ENCODE measurements at regions not wholly inside any gene's neighbourhood (a gene's known extent, or its start where the extent isn't known, plus 50 kb on each side); places are given as distances from the start of the nearest gene placed in this dataset.
A peak's percentile ranks its signal among the peaks of the same experiment; 100 is the strongest.

DNA sequence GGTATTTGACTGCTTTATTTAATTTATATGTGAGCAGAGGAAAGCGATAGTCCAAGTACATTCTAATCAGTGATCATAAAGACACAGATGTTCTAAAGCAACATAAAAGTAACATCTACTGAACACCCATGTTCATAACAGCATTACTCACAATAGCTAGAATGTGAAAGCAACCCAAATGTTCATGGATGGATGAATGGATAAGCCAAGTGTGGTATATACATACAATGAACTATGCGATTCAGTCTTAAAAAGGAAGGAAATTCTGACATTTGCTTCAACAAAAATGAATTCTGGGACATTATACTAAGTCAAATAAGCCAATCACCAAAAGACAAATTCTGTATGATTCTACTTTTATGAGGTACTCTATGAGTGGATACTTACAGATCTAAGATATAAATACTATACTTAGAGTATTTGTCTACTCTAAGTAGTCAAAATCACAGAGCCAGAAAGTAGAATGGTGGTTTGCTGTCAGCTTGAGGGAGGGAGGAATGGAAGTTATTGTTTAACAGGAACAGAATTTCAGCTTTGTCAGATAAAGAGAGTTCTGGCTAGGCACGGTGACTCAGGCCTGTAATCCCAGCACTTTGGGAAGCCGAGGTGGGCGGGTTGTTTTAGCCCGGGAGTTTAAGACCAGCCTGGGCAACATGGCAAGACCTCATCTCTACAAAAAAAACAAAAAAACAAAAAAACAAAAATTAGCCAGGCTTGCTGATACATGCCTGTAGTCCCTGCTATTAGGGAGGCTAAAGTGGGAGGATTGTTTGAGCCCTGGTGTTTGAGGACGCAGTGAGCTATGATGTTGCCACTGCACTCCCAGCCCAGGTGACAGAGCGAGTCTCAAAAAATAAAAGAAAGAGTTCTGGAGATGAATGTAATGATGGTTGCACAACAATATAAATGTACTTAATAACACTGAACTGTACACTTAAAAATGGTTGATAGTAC, 79.7 kb upstream of the ARHGAP29 start (continued):
- TF ChIP-seq ZNF570 (CRISPR knock-in tag; IDR thresholded peaks at IDR 0.05; ENCODE audit: borderline replicate concordance) (no peak), ZNF674 (CRISPR knock-in tag; IDR thresholded peaks at IDR 0.05; ENCODE audit: low read depth) (no peak), ZNF121 (CRISPR knock-in tag; IDR thresholded peaks at IDR 0.05) (peak; percentile 85), ZNF720 (CRISPR knock-in tag; IDR thresholded peaks at IDR 0.05) (no peak), EP300 (IDR thresholded peaks at IDR 0.05; ENCODE audit: low read depth in 2 of 2, low read length in 2 of 2) (no peak), EP300 (CRISPR knock-in tag; IDR thresholded peaks at IDR 0.05; ENCODE audit: borderline replicate concordance) (0 out of 2 replicates have a peak, but pooled peaks have one; percentile 23), ZSCAN22 (CRISPR knock-in tag; IDR thresholded peaks at IDR 0.05) (no peak), MTA3 (CRISPR knock-in tag; IDR thresholded peaks at IDR 0.05) (no peak), ZNF724P (CRISPR knock-in tag; IDR thresholded peaks at IDR 0.05; ENCODE audit: borderline replicate concordance) (no peak), KAT7 (CRISPR knock-in tag; IDR thresholded peaks at IDR 0.05; ENCODE audit: borderline replicate concordance) (no peak), ZNF616 (CRISPR knock-in tag; IDR thresholded peaks at IDR 0.05; ENCODE audit: low read depth) (no peak), ZNF7 (CRISPR knock-in tag; IDR thresholded peaks at IDR 0.05) (no peak), NR1H2 (CRISPR knock-in tag; IDR thresholded peaks at IDR 0.05; ENCODE audit: borderline replicate concordance, low read depth) (no peak), AHR (CRISPR knock-in tag; IDR thresholded peaks at IDR 0.05) (no peak), PAX8 (CRISPR knock-in tag; IDR thresholded peaks at IDR 0.05; ENCODE audit: borderline replicate concordance) (no peak), ZNF230 (CRISPR knock-in tag; IDR thresholded peaks at IDR 0.05) (no peak), KDM5A (IDR thresholded peaks at IDR 0.05; ENCODE audit: borderline replicate concordance, low read length) (no peak), ZBTB39 (CRISPR knock-in tag; IDR thresholded peaks at IDR 0.05) (no peak)
- TF ChIP-seq, protein P1, sequence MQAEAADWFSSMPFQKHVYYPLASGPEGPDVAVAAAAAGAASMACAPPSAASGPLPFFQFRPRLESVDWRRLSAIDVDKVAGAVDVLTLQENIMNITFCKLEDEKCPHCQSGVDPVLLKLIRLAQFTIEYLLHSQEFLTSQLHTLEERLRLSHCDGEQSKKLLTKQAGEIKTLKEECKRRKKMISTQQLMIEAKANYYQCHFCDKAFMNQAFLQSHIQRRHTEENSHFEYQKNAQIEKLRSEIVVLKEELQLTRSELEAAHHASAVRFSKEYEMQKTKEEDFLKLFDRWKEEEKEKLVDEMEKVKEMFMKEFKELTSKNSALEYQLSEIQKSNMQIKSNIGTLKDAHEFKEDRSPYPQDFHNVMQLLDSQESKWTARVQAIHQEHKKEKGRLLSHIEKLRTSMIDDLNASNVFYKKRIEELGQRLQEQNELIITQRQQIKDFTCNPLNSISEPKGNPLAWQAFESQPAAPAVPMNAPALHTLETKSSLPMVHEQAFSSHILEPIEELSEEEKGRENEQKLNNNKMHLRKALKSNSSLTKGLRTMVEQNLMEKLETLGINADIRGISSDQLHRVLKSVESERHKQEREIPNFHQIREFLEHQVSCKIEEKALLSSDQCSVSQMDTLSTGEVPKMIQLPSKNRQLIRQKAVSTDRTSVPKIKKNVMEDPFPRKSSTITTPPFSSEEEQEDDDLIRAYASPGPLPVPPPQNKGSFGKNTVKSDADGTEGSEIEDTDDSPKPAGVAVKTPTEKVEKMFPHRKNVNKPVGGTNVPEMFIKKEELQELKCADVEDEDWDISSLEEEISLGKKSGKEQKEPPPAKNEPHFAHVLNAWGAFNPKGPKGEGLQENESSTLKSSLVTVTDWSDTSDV (CRISPR knock-in tag; IDR thresholded peaks at IDR 0.05), result no peak

Data from HepG2 (cell line).